Coronary artery (tissue), 2 donors: ENCODE measurements at regions not wholly inside any gene's neighbourhood (a gene's known extent, or its start where the extent isn't known, plus 50 kb on each side); places are given as distances from the start of the nearest gene placed in this dataset.

Experiments used
- DNase-seq: peaks from one replicate; pipeline ENCODE4 v3.0.0-alpha.2; 2017; ENCODE audit warnings: low spot score
- H3K27ac ChIP-seq, 2 donors: fragments of 200-600 bp; sonication (generic); one replicate each; pipeline ENCODE4 v1.5.1; 2016 to 2019
- H3K4me3 ChIP-seq: fragments of 200-600 bp; sonication (generic); 2 replicates; pipeline ENCODE4 v1.5.1; 2016; ENCODE audit warnings: mild to moderate bottlenecking, moderate library complexity
- CTCF ChIP-seq: fragments of 200-600 bp; sonication (generic); IDR thresholded peaks from one replicate; pipeline ENCODE4 v1.5.1; 2019; ENCODE audit warnings: antibody characterized with exemption

DNA sequence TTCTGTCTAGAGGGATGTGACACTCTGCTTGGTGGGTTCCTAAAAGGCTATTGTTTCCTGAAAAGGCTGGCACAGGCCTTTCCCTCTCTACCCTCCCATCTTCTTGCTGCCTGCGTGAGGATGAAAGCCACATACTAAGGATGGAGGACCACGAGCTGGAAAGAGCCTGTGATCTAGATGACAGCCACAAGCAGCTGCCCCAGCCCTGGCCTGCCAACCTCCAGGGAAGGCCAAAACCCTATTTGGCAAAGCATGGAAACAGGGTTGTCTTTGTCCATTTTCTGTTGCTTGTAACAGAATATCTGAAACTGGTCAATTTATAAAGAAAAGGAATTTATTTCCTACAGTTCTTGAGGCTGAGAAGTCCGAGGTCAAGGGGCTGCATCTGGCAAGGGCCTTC, 144.5 kb downstream of the FBLN2 start:
- DNase-seq = no peak
- H3K27ac ChIP-seq = no peak overlapping the region
- no peak overlapping the region for H3K4me3 ChIP-seq
- no peak for TF ChIP-seq CTCF

DNA sequence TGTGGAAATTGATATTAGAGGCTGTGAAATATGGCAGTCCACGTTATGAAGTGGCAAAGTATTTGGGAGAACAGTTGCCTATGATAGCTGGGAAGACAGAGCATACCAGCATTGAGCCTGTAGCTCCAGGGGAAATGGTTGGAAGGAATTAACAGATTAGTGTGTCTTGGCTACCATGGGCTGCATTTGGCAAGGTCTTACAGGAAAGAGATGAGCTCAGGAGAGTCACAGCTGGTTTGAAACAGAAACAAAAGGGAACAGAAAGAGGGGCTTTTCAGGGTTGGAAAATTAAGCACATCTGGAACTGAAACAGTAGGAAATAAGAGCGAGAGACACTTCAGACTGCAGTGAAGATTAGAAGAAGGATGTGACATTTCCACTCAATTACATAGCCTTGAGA, 141.7 kb downstream of the FBLN2 start:
- Histone ChIP-seq H3K27ac (no peak overlapping the region), H3K4me3 (no peak overlapping the region)
- no peak for DNase-seq
- no peak for TF ChIP-seq CTCF

GRCh38 chr3:13689373-13690260, 140.7 kb downstream of the FBLN2 start:
- TF ChIP-seq CTCF = no peak
- no peak for DNase-seq
- H3K27ac ChIP-seq = no peak overlapping the region
- H3K4me3 ChIP-seq = no peak overlapping the region

DNA sequence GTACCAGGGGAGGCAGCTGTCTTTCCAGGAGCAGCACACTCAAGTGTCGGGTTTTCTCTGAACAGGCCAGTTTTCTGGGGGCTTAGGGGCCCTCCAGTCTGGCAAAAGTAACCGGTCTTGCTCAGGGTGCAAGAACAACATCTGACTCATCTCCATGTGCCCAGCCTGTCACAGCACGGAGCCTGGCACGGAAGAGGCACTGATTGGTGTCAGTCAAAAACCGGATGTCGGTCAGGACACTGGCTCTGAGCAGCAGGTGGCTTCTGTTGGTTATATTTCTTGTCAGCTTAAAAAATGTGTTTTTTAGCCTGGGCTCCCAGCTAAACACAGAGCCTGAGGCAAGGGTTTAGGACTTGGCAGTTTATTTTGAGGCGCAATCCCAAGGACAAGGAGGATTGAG, 139.9 kb downstream of the FBLN2 start:
- no peak overlapping the region for H3K4me3 ChIP-seq
- no peak overlapping the region for H3K27ac ChIP-seq
- TF ChIP-seq CTCF = no peak
- DNase-seq = no peak

DNA sequence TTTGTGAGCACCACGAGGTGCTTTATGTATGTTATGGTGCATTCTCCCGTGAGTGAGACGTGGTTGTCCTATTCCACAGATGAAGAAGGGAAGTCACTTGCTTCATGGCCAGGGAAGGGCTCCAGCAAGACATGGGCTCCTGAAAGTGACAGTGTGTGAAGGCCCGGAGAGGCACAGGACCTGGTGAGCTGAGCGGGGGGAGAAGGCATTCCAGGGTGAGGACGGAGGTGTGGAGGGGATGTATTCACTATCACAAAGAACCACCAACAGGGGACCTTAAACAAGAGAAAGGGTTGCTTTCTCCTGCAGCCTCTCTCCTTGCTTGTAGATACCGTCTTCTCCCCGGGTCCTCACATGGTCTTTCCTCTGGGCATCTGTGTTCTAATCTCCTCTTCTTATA, 139.1 kb downstream of the FBLN2 start:
- no peak overlapping the region for H3K27ac ChIP-seq
- no peak for TF ChIP-seq CTCF

More for the DNA sequence above, 139.1 kb downstream of the FBLN2 start:
- DNase-seq = no peak
- H3K4me3 ChIP-seq = no peak overlapping the region
